Erythroblast (primary cell): ENCODE measurements at regions not wholly inside any gene's neighbourhood (a gene's known extent, or its start where the extent isn't known, plus 50 kb on each side); places are given as distances from the start of the nearest gene placed in this dataset.

Experiments
- GATA1 ChIP-seq: IDR thresholded peaks from 2 replicates; pipeline ENCODE4 v1.6.1; 2011; ENCODE audit warnings: low read depth, mild to moderate bottlenecking, control low read depth, low read length, moderate library complexity
- POLR2A ChIP-seq: IDR thresholded peaks from 2 replicates; pipeline ENCODE4 v1.6.1; 2011; ENCODE audit warnings: mild to moderate bottlenecking, low read length

GRCh38 chr10:78150756-78151155 is 117.1 kb downstream of the RPS24 start:
- no peak for TF ChIP-seq POLR2A
- TF ChIP-seq GATA1: no peak
